Spleen (tissue), 7 donors: ENCODE measurements at regions not wholly inside any gene's neighbourhood (a gene's known extent, or its start where the extent isn't known, plus 50 kb on each side); places are given as distances from the start of the nearest gene placed in this dataset.

ENCODE experiments used
- CTCF ChIP-seq, 11 experiments: fragments of 200-600 bp in 7 of 11; fragments of 450-650 bp in 4 of 11; sonication (generic) in 4 of 11; IDR thresholded peaks in 8 of 11; conservative IDR thresholded peaks in 3 of 11; 1 replicate in 7 of 11; 2 replicates in 4 of 11; pipeline versions ENCODE4 v1.4.0 to v1.8.0; 2016 to 2021; ENCODE audit warnings: antibody characterized with exemption in 11 of 11, inconsistent platforms in 4 of 11, mild to moderate bottlenecking in 1 of 11
- POLR2A ChIP-seq, 3 donors: fragments of 450-650 bp; IDR thresholded peaks; one replicate each; pipeline ENCODE4 v1.5.1; 2017; ENCODE audit warnings: antibody characterized with exemption in 3 of 3, mild to moderate bottlenecking in 1 of 3
- POLR2AphosphoS5 ChIP-seq, 3 donors: sonication (generic); formaldehyde crosslinking; IDR thresholded peaks; one replicate each; pipeline ENCODE4 v1.5.1; 2017; ENCODE audit warnings: antibody characterized with exemption in 3 of 3
- donor health status: DM: no; HTN: no; CAD: no; lungs with moderate emphysema.
- donor health status: DM: no; HTN: no; CAD: no.
- donor health status: DM: no; HTN: no; CAD: no.

GRCh38 chr11:123273616-123274015 lies 78.6 kb upstream of the CLMP start:
- no peak for TF ChIP-seq POLR2A (IDR thresholded peaks at IDR 0.05)
- no peak for TF ChIP-seq CTCF (IDR thresholded peaks at IDR 0.05 in 8 of 11, conservative IDR thresholded peaks at IDR 0.05 in 3 of 11)
- TF ChIP-seq POLR2AphosphoS5 (IDR thresholded peaks at IDR 0.05) = no peak
